PC-9 (cell line): ENCODE measurements at regions not wholly inside any gene's neighbourhood (a gene's known extent, or its start where the extent isn't known, plus 50 kb on each side); places are given as distances from the start of the nearest gene placed in this dataset.

Experiments
- EZH2 ChIP-seq: fragments of 200-600 bp; sonication (generic); IDR thresholded peaks from 2 replicates; pipeline ENCODE4 v1.8.0; 2017; ENCODE audit warnings: antibody characterized with exemption, low read depth
- TF ChIP-seq, protein P1 (sequence below): fragments of 200-600 bp; sonication (generic); conservative IDR thresholded peaks from 2 replicates; pipeline ENCODE4 v1.6.1; 2017; ENCODE audit warnings: mixed run types, antibody characterized with exemption, mild to moderate bottlenecking, moderate library complexity

GRCh38 chr13:65582160-65582559, 1648.0 kb downstream of the PCDH9 start:
- TF ChIP-seq, protein P1, sequence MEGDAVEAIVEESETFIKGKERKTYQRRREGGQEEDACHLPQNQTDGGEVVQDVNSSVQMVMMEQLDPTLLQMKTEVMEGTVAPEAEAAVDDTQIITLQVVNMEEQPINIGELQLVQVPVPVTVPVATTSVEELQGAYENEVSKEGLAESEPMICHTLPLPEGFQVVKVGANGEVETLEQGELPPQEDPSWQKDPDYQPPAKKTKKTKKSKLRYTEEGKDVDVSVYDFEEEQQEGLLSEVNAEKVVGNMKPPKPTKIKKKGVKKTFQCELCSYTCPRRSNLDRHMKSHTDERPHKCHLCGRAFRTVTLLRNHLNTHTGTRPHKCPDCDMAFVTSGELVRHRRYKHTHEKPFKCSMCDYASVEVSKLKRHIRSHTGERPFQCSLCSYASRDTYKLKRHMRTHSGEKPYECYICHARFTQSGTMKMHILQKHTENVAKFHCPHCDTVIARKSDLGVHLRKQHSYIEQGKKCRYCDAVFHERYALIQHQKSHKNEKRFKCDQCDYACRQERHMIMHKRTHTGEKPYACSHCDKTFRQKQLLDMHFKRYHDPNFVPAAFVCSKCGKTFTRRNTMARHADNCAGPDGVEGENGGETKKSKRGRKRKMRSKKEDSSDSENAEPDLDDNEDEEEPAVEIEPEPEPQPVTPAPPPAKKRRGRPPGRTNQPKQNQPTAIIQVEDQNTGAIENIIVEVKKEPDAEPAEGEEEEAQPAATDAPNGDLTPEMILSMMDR = no peak
- TF ChIP-seq EZH2 = no peak
